ENCODE measurements at regions not wholly inside any gene's neighbourhood (a gene's known extent, or its start where the extent isn't known, plus 50 kb on each side); places are given as distances from the start of the nearest gene placed in this dataset.

GRCh38 chr3:56885879-56886278 is 84.1 kb upstream of the ARHGEF3 start:
- no peak for TF ChIP-seq CTCF (IDR thresholded peaks at IDR 0.05)
- no peak for TF ChIP-seq TEAD4 (CRISPR knock-in tag; IDR thresholded peaks at IDR 0.05)
- no peak for TF ChIP-seq ATF6 (CRISPR knock-in tag; IDR thresholded peaks at IDR 0.05)
- TF ChIP-seq MAX (CRISPR knock-in tag; IDR thresholded peaks at IDR 0.05), result no peak
- no peak for TF ChIP-seq FOXJ3 (CRISPR knock-in tag; IDR thresholded peaks at IDR 0.05; ENCODE audit: borderline replicate concordance)
- no peak for TF ChIP-seq CREB1 (CRISPR knock-in tag; IDR thresholded peaks at IDR 0.05)
